ENCODE measurements at regions not wholly inside any gene's neighbourhood (a gene's known extent, or its start where the extent isn't known, plus 50 kb on each side); places are given as distances from the start of the nearest gene placed in this dataset.
"Not testable (repeated sequence)": the region's sequence is repeated elsewhere in the genome, so short reads cannot be mapped to it uniquely, and the experiment has no call there.

- no peak for DNase-seq (ENCODE audit: low read depth in 2 of 2)
Observed at GRCh38 chr7:19958309-19958896, 185.0 kb upstream of the TMEM196 start.

DNA sequence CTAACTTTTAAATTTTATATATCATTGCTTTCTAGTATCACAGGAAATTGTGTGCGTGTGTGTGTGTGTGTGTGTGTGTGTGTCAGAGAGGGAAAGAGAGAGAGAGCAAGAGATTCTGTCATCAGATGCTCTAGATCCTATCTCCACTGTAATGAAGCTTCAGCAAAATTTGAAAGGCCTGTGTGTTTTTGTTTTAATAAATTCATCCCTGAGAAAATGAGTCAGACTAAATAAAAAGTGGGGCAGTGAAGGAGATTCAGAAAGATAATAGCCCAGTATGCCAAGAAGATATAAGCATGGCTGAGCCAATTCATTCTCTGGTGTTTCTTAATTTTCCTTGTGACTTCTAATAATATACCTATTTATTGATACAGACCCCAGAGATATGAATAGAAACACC, 184.2 kb upstream of the TMEM196 start:
- no peak for DNase-seq (ENCODE audit: low read depth in 2 of 2)

DNA sequence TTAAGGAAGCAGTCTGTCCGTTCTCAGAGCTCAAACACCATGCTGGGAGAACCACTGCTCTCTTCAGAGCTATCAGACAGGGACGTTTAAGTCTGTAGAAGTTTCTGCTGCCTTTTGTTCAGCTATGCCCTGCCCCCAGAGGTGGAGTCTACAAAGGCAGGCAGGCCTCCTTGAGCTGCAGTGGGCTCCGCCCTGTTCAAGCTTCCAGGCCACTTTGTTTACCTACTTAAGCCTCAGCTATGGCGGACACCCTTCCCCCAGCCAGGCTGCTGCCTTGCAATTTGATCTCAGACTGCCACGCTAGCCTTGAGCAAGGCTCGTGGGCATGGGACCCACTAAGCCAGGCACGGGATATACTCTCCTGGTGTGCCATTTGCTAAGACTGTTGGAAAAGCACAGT, 180.7 kb upstream of the TMEM196 start:
- not testable (repeated sequence) for DNase-seq (ENCODE audit: low read depth in 2 of 2)

DNA sequence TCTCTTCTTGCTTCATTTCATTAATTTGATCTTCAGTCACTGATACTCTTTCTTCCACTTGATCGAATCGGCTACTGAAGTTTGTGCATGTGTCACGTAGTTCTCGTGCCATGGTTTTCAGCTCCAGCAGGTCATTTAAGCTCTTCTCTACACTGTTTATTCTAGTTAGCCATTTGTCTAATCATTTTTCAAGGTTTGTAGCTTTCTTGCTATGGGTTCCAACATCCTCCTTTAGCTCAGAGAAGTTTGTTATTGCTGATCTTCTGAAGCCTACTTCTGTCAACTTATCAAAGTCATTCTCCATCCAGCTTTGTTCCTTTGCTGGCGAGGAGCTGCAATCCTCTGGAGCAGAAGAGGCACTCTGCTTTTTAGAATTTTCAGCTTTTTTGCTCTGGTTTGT, 180.0 kb upstream of the TMEM196 start:
- not testable (repeated sequence) for DNase-seq (ENCODE audit: low read depth in 2 of 2)

DNA sequence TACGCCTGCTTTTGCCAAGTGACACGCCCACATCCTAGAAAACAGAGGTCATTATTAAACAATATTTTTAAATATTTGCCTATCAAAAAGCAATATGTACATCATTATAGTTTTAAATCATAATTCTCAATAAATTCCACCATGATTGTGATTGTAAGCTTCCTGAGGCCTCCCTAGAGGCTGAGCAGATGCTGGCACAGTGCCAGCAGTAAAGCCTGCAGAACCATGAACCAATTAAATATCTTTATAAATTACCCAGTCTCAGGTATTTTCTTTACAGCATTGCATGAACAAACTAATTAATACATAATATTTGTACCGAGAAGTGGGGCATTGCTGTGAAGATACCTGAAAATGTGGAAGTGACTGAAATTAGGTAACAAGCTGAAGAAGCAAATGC, 174.7 kb upstream of the TMEM196 start:
- no peak for DNase-seq (ENCODE audit: low read depth in 2 of 2)

DNA sequence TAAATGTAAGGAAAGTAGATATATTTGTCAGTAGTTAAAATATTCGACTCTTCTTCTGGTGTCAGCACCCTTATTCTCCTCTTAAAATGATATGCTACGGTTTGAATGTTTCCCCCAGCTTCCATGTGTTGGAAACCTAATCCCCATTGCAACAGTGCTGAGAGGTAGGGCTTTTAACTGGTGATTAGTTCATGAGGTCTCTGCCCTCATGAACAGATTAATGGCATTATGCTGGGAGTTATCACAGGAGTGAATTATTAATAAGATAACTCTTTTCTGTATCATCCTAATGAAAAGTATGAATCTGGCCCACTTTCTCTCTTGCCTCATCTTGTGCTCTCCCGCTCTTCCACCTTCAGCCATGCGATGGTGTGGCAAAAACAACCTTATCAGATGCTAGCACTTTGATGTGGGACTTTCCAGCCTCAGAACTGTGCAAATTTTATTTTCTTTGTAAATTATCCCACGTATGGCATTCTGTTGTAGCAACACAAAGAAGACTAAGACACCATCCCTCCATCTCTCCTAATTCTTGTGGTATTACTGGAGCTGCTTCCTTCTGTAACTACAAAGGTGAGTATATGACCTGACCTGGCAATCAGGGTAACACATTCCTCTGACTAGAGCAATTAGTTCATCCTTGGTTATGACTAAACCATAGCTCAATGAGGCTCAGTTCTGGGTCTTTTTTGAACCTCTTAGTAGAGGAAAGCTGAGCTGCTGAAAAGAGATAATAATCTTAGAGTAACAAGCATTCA, 171.1 kb upstream of the TMEM196 start:
- no peak for DNase-seq (ENCODE audit: low read depth in 2 of 2)

GRCh38 chr7:19939746-19940145, 166.3 kb upstream of the TMEM196 start:
- DNase-seq (ENCODE audit: low read depth in 2 of 2) = no peak

- DNase-seq (ENCODE audit: low read depth in 2 of 2) = no peak
Observed at GRCh38 chr7:19932549-19933249, 159.3 kb upstream of the TMEM196 start.

DNA sequence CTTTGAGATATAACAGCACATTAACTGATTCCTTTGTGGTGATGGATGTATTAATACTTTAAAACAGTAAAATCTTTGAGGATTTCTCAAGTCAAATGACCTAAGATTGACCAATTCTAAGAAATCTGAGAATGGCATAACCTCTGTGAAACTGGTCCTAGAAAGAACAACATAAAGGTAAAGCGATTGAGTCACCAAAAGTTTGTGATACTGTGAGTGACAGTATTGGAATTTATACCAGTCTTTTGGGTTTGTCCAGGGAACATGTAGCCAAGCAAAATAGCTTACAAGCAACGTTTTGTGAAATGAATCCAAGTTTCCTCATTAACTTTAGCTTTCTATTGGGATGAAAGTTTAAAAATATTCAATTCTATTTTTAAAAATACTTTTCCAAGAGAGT, 157.4 kb upstream of the TMEM196 start:
- DNase-seq (ENCODE audit: low read depth in 2 of 2) = no peak

- DNase-seq (ENCODE audit: low read depth in 2 of 2) = no peak
Observed at GRCh38 chr7:19930051-19930450, 156.6 kb upstream of the TMEM196 start.

- no peak for DNase-seq (ENCODE audit: low read depth in 2 of 2)
Observed at GRCh38 chr7:19928247-19928646, 154.8 kb upstream of the TMEM196 start.

GRCh38 chr7:19920705-19921104, 147.3 kb upstream of the TMEM196 start:
- no peak for DNase-seq (ENCODE audit: low read depth in 2 of 2)

- DNase-seq (ENCODE audit: low read depth in 2 of 2) = no peak
Observed at GRCh38 chr7:19920166-19920565, 146.7 kb upstream of the TMEM196 start.

- no peak for DNase-seq (ENCODE audit: low read depth in 2 of 2)
Observed at GRCh38 chr7:19919261-19920095, 146.1 kb upstream of the TMEM196 start.

DNA sequence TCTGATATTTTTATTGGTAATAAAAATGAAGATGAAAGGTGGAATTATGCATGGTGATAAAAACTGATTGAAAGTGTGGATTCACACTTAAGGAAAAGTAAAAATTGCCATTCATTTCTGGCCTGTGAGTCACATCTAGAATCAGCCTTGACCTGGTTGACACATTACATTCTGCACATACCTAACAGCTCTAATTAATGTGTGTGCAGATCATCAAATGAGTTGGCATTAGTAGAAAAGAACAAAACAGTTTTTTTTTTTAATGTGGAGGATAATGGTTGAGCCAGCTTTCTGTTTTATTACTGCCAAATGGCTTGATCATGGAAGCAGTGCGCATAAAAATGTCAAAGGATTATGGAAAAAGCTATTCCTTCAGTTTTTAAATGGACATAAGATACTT, 142.6 kb upstream of the TMEM196 start:
- DNase-seq (ENCODE audit: low read depth in 2 of 2) = no peak

GRCh38 chr7:19915596-19915995, 142.2 kb upstream of the TMEM196 start:
- no peak for DNase-seq (ENCODE audit: low read depth in 2 of 2)

DNA sequence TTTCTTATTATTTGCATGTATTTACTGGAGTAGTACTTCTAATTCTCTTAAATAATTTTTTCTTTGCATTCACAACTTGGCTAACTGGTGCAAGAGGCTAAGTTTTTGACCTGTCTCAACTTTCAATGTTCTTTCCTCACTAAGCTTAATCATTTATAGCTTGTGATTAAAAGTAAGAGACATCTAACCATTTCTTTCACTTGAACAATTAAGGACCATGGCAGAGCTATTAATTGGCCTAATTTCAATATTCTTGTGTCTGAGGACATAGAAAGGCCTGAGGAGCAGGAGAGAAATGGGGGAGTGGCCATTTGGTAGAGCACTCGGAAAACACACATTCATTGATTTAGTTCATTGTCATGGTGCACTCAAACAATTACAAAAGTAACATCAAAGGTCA, 141.4 kb upstream of the TMEM196 start:
- no peak for DNase-seq (ENCODE audit: low read depth in 2 of 2)

DNA sequence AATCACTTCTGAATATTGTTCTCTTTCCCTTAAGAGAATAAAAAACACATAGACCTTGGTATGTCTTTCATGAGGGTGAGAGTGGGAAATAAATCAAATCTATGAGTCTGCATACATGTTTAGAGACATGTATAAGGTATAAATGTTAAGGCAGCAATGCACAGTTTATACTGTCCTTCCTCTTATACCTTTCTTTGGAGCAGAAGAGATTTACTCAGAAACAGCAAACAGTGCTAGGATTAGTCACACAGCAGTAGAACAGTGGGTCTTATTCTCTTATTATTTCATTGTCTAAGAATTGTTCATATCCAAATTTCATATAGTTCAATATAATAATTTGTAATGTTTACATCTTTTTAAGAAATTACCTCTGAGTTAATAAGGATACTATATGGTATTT, 126.7 kb upstream of the TMEM196 start:
- no peak for DNase-seq (ENCODE audit: low read depth in 2 of 2)

DNA sequence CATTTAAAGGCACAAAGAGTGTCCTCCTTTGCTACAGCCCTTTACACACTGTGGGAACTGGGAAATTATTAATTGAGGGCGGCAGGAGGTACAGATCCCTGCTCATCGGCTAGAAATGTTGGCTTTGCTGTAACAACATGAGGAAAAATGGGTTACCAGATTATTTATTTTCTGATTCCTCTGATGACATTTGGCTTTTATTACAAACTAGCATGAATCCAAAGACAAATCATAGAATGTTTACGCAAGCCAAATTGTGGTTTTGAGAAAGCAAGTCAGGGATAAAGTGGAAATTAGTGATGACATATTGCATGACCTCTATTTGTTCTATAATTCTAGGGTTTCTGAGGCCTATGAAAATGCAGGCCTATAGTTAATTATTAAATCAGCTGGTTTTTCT, 126.1 kb upstream of the TMEM196 start:
- DNase-seq (ENCODE audit: low read depth in 2 of 2) = no peak

DNA sequence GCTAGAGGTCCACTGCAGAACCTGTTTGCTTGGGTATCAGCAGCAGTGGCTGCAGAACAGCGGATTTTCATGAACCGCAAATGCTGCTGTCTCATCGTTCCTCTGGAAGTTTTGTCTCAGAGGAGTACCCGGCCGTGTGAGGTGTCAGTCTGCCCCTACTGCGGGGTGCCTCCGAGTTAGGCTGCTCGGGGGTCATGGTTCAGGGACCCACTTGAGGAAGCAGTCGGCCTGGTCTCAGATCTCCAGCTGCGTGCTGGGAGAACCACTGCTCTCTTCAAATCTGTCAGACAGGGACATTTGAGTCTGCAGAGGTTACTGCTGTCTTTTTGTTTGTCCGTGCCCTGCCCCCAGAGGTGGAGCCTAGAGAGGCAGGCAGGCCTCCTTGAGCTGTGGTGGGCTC, 109.5 kb upstream of the TMEM196 start:
- not testable (repeated sequence) for DNase-seq (ENCODE audit: low read depth in 2 of 2)

- DNase-seq (ENCODE audit: low read depth in 2 of 2) = no peak
Observed at GRCh38 chr7:19872094-19872493, 98.7 kb upstream of the TMEM196 start.

DNA sequence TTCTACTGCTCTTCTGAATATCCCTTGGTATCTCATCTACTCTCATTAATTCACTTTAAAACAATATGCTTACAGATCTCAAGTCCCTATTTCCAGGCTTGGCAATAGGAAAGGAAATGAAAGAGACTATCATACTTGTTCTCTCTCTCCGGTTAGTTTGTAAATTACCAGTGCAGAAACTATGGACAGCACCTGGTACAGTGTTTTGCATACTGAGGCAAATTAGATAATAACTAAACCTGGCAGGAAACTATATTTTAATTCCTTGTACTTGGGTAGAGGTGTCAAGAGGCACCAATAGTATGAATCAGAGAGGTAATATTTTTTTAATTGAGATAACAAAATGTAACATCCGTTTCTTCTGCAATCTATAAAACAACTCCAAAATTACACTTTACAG, 97.7 kb upstream of the TMEM196 start:
- DNase-seq (ENCODE audit: low read depth in 2 of 2) = no peak
